PC-9 (cell line): ENCODE measurements at regions not wholly inside any gene's neighbourhood (a gene's known extent, or its start where the extent isn't known, plus 50 kb on each side); places are given as distances from the start of the nearest gene placed in this dataset.

Source experiments
- BruUV-seq: library from RNA; stranded (reverse); fragments of 400-500 nt; replicated peaks from 2 replicates; lab custom pipeline; 2021; lab: Mats Ljungman, UMichigan
- CTCF ChIA-PET: fragments of 300-600 bp; sonication (Branson Sonifier 250); formaldehyde crosslinking; loops from one replicate; lab custom pipeline; 2022; ENCODE audit warnings: antibody characterized with exemption; lab: Charles Lee
- POLR2A ChIA-PET: fragments of 300-600 bp; sonication (Branson Sonifier 250); formaldehyde crosslinking; loops from one replicate; lab custom pipeline; 2022; ENCODE audit warnings: antibody characterized with exemption; ENCODE audit not compliant: unreplicated experiment; lab: Charles Lee
- DNase-seq, 2 experiments: peaks; one replicate each; pipeline versions ENCODE4 v3.0.0 to v3.0.0-alpha.2; 2015 to 2022; ENCODE audit warnings: mixed read lengths in 1 of 2
- H2AFZ ChIP-seq: fragments of 200-600 bp; sonication (generic); 2 replicates; pipeline ENCODE4 v1.8.1; 2017; ENCODE audit warnings: antibody characterized with exemption
- H3F3A ChIP-seq: fragments of 200-600 bp; sonication (generic); 2 replicates; pipeline ENCODE4 v1.8.1; 2017; ENCODE audit warnings: antibody characterized with exemption, mild to moderate bottlenecking, low read depth; ENCODE audit not compliant: insufficient read depth
- H3K27ac ChIP-seq: fragments of 200-600 bp; sonication (generic); 2 replicates; pipeline ENCODE4 v1.6.1; 2016; ENCODE audit warnings: mixed run types
- H3K27me3 ChIP-seq: fragments of 200-600 bp; sonication (generic); 2 replicates; pipeline ENCODE4 v1.6.1; 2016; ENCODE audit warnings: low read depth, mixed run types; ENCODE audit not compliant: insufficient read depth
- H3K36me3 ChIP-seq: fragments of 200-600 bp; sonication (generic); 2 replicates; pipeline ENCODE4 v1.6.1; 2016; ENCODE audit warnings: low read depth, mixed run types
- H3K4me1 ChIP-seq: fragments of 200-600 bp; sonication (generic); replicated peaks from 2 replicates; pipeline ENCODE4 v1.6.1; 2016; ENCODE audit warnings: mixed run types; ENCODE audit not compliant: insufficient read depth
- H3K4me2 ChIP-seq: fragments of 200-600 bp; sonication (generic); 2 replicates; pipeline ENCODE4 v1.6.1; 2017; ENCODE audit warnings: mixed run types
- H3K4me3 ChIP-seq: fragments of 200-600 bp; sonication (generic); 2 replicates; pipeline ENCODE4 v1.6.1; 2016; ENCODE audit warnings: mixed run types
- H3K79me2 ChIP-seq: fragments of 200-600 bp; sonication (generic); 2 replicates; pipeline ENCODE4 v1.6.1; 2017; ENCODE audit warnings: low read depth, mixed run types
- H3K9me2 ChIP-seq: fragments of 200-600 bp; sonication (generic); 2 replicates; pipeline ENCODE4 v1.8.1; 2017; ENCODE audit warnings: mild to moderate bottlenecking; ENCODE audit not compliant: insufficient read depth
- H3K9me3 ChIP-seq: fragments of 200-600 bp; sonication (generic); 2 replicates; pipeline ENCODE4 v1.8.1; 2016; ENCODE audit warnings: low read depth; ENCODE audit not compliant: insufficient read depth
- H4K20me1 ChIP-seq: fragments of 200-600 bp; sonication (generic); 2 replicates; pipeline ENCODE4 v1.8.1; 2017; ENCODE audit not compliant: insufficient read depth
- CTCF ChIP-seq: fragments of 200-600 bp; sonication (generic); conservative IDR thresholded peaks from 2 replicates; pipeline ENCODE4 v1.6.1; 2017; ENCODE audit warnings: mixed run types, antibody characterized with exemption, mild to moderate bottlenecking, moderate library complexity
- EZH2 ChIP-seq: fragments of 200-600 bp; sonication (generic); IDR thresholded peaks from 2 replicates; pipeline ENCODE4 v1.8.0; 2017; ENCODE audit warnings: antibody characterized with exemption, low read depth
- intact Hi-C: fragments of 100-400 bp; cut with micrococcal nuclease; formaldehyde crosslinking; loops from one replicate; pipeline ENCODE4 v1.10.0; 2022; ENCODE audit not compliant: unreplicated experiment

- Histone ChIP-seq H3K9me3 (no peaks in the 10 kb centered on the region), H3K4me2 (no peak overlapping the region), H3K36me3 (no peaks in the 10 kb centered on the region), H4K20me1 (no peaks in the 10 kb centered on the region), H3K4me1 (no peaks in the 10 kb centered on the region), H3K27ac (no peak overlapping the region), H3K79me2 (no peaks in the 10 kb centered on the region), H3K27me3 (no peaks in the 10 kb centered on the region), H3F3A (no peaks in the 10 kb centered on the region), H2AFZ (no peak overlapping the region), H3K4me3 (no peak overlapping the region), H3K9me2 (no peaks in the 10 kb centered on the region)
- ChIA-PET POLR2A (no interaction called here), CTCF (interaction anchor here (0.5 kb wide), 1 partner anchor 927 kb away, joined by 3 read pairs; no protein-coding TSS in a partner anchor)
- no peak for DNase-seq
- intact Hi-C loops: no loop called here
- no TSS peak for BruUV-seq
- TF ChIP-seq EZH2 (no peak), CTCF (no peak)
Measured at GRCh38 chr1:192010406-192010805, 147.9 kb upstream of the RGS18 start.

GRCh38 chr1:192011525-192011924 is 146.7 kb upstream of the RGS18 start:
- ChIA-PET CTCF (no interaction called here), POLR2A (no interaction called here)
- intact Hi-C loops: no loop called here
- no peak for DNase-seq
- H4K20me1 ChIP-seq: no peaks in the 10 kb centered on the region
- H3K4me2 ChIP-seq: no peak overlapping the region
- no peak overlapping the region for H2AFZ ChIP-seq
- no peaks in the 10 kb centered on the region for H3F3A ChIP-seq
- H3K27ac ChIP-seq: no peak overlapping the region
- H3K9me2 ChIP-seq: no peaks in the 10 kb centered on the region
- H3K4me3 ChIP-seq: no peak overlapping the region
- TF ChIP-seq EZH2: no peak
- no peak for TF ChIP-seq CTCF
- no peaks in the 10 kb centered on the region for H3K79me2 ChIP-seq
- H3K36me3 ChIP-seq: no peaks in the 10 kb centered on the region
- no TSS peak for BruUV-seq
- H3K9me3 ChIP-seq: no peaks in the 10 kb centered on the region
- no peaks in the 10 kb centered on the region for H3K27me3 ChIP-seq
- no peaks in the 10 kb centered on the region for H3K4me1 ChIP-seq

- no peaks in the 10 kb centered on the region for H3F3A ChIP-seq
- no peak overlapping the region for H3K4me2 ChIP-seq
- no peaks in the 10 kb centered on the region for H3K36me3 ChIP-seq
- H2AFZ ChIP-seq: no peak overlapping the region
- no peaks in the 10 kb centered on the region for H3K4me1 ChIP-seq
- BruUV-seq: no TSS peak
- H3K4me3 ChIP-seq: no peak overlapping the region
- TF ChIP-seq EZH2 (no peak), CTCF (no peak)
- DNase-seq: no peak
- no peak overlapping the region for H3K27ac ChIP-seq
- H3K27me3 ChIP-seq: no peaks in the 10 kb centered on the region
- no peaks in the 10 kb centered on the region for H3K9me3 ChIP-seq
- intact Hi-C loops: no loop called here
- ChIA-PET CTCF (no interaction called here), POLR2A (no interaction called here)
- H3K9me2 ChIP-seq: no peaks in the 10 kb centered on the region
- no peaks in the 10 kb centered on the region for H4K20me1 ChIP-seq
- no peaks in the 10 kb centered on the region for H3K79me2 ChIP-seq
Measured at GRCh38 chr1:192022827-192023226, 135.4 kb upstream of the RGS18 start.
